Kidney (tissue), 13 donors: ENCODE measurements at regions not wholly inside any gene's neighbourhood (a gene's known extent, or its start where the extent isn't known, plus 50 kb on each side); places are given as distances from the start of the nearest gene placed in this dataset.

Source experiments
- DNase-seq, 5 donors: peaks; one replicate each; pipeline ENCODE4 v3.0.0-alpha.2; 2013 to 2020
- FAIRE-seq: peaks from 2 replicates; lab custom pipeline; 2012; peaks lifted over from hg19 to GRCh38; lab: Jason Lieb, UNC
- H3K27ac ChIP-seq, 2 donors: one replicate each; pipeline ENCODE4 v1.7.0; 2013; ENCODE audit warnings: low read depth in 2 of 2, low read length in 2 of 2, inconsistent platforms in 1 of 2
- H3K27me3 ChIP-seq: one replicate; pipeline ENCODE4 v1.7.1; 2013; ENCODE audit warnings: low read length, inconsistent platforms; ENCODE audit not compliant: control insufficient read depth, insufficient read depth
- H3K36me3 ChIP-seq, 3 donors: one replicate each; pipeline versions ENCODE4 v1.7.0 to v1.7.1; 2013; ENCODE audit warnings: low read length in 3 of 3, control low read depth in 1 of 3, inconsistent platforms in 1 of 3; ENCODE audit not compliant: insufficient read depth in 3 of 3, control insufficient read depth in 2 of 3
- H3K4me1 ChIP-seq, 3 donors: one replicate each; pipeline versions ENCODE4 v1.7.0 to v1.7.1; 2013; ENCODE audit warnings: low read length in 3 of 3, inconsistent platforms in 1 of 3, low read depth in 1 of 3; ENCODE audit not compliant: control insufficient read depth in 2 of 3, insufficient read depth in 2 of 3
- H3K4me3 ChIP-seq, 3 donors: one replicate each; pipeline versions ENCODE4 v1.7.0 to v1.8.1; 2013; ENCODE audit warnings: low read length in 3 of 3, control low read depth in 1 of 3, inconsistent platforms in 1 of 3
- H3K9ac ChIP-seq, 3 donors: one replicate each; pipeline versions ENCODE4 v1.7.0 to v1.7.1; 2013; ENCODE audit warnings: low read length in 3 of 3, control low read depth in 1 of 3, inconsistent platforms in 1 of 3
- H3K9me3 ChIP-seq, 3 donors: one replicate each; pipeline versions ENCODE4 v1.7.0 to v1.7.1; 2013; ENCODE audit warnings: low read length in 3 of 3, control low read depth in 1 of 3, inconsistent platforms in 1 of 3; ENCODE audit not compliant: control insufficient read depth in 2 of 3, insufficient read depth in 1 of 3
- CTCF ChIP-seq: IDR thresholded peaks from 3 replicates; pipeline ENCODE4 v1.5.1; 2012; ENCODE audit warnings: mild to moderate bottlenecking, moderate library complexity, borderline replicate concordance; ENCODE audit not compliant: insufficient read depth; ENCODE audit errors: extremely low read depth
- intact Hi-C: fragments of 100-400 bp; cut with DNase I; formaldehyde crosslinking; loops from one replicate; pipeline ENCODE4 v1.11.1; 2022
- donor health status: control.
- donor health status: control.
- donor health status: control.
- donor health status: control.
- donor health status: control.
- donor health status: DM: yes; HTN: yes; CAD: no.
- donor health status: Normal renal cell carcinoma (clear cell type).

GRCh38 chr4:71254451-71255012 lies 84.3 kb upstream of the SLC4A4 start:
- H3K4me1 ChIP-seq, result no peaks in the 10 kb centered on the region
- H3K27ac ChIP-seq, result no peak overlapping the region
- no peaks in the 10 kb centered on the region for H3K27me3 ChIP-seq
- no peak overlapping the region for H3K4me3 ChIP-seq
- no peaks in the 10 kb centered on the region for H3K9me3 ChIP-seq
- no peak for DNase-seq
- TF ChIP-seq CTCF, result no peak
- intact Hi-C loops, result no loop called here
- H3K9ac ChIP-seq, result no peak overlapping the region
- H3K36me3 ChIP-seq, result no peaks in the 10 kb centered on the region
- FAIRE-seq, result no peak

- Histone ChIP-seq H3K36me3 (no peaks in the 10 kb centered on the region), H3K27me3 (no peaks in the 10 kb centered on the region), H3K4me1 (no peaks in the 10 kb centered on the region), H3K27ac (no peak overlapping the region), H3K4me3 (no peak overlapping the region), H3K9ac (no peak overlapping the region), H3K9me3 (no peaks in the 10 kb centered on the region)
- FAIRE-seq (no peak), DNase-seq (no peak)
- no peak for TF ChIP-seq CTCF
- intact Hi-C loops, result no loop called here
These were observed 82.8 kb upstream of the SLC4A4 start for GRCh38 chr4:71255976-71256375.

GRCh38 chr4:71257761-71258160 lies 81.1 kb upstream of the SLC4A4 start:
- no peak overlapping the region for H3K4me3 ChIP-seq
- DNase-seq (no peak), FAIRE-seq (no peak)
- H3K36me3 ChIP-seq, result no peaks in the 10 kb centered on the region
- no peaks in the 10 kb centered on the region for H3K9me3 ChIP-seq
- no peak for TF ChIP-seq CTCF
- no peaks in the 10 kb centered on the region for H3K4me1 ChIP-seq
- H3K27ac ChIP-seq, result no peak overlapping the region
- H3K27me3 ChIP-seq, result no peaks in the 10 kb centered on the region
- H3K9ac ChIP-seq, result no peak overlapping the region
- intact Hi-C loops, result no loop called here

GRCh38 chr4:71258323-71258722 lies 80.5 kb upstream of the SLC4A4 start:
- FAIRE-seq (no peak), DNase-seq (no peak)
- H3K4me3 ChIP-seq, result no peak overlapping the region
- no peaks in the 10 kb centered on the region for H3K27me3 ChIP-seq
- H3K27ac ChIP-seq, result no peak overlapping the region
- no peaks in the 10 kb centered on the region for H3K4me1 ChIP-seq
- intact Hi-C loops, result no loop called here
- H3K9ac ChIP-seq, result no peak overlapping the region
- no peaks in the 10 kb centered on the region for H3K36me3 ChIP-seq
- H3K9me3 ChIP-seq, result no peaks in the 10 kb centered on the region
- TF ChIP-seq CTCF, result no peak
